HepG2 (cell line): ENCODE measurements at regions not wholly inside any gene's neighbourhood (a gene's known extent, or its start where the extent isn't known, plus 50 kb on each side); places are given as distances from the start of the nearest gene placed in this dataset.

Experiments used
- DNMT1 ChIP-seq: sonication (generic); formaldehyde crosslinking; IDR thresholded peaks from 2 replicates; pipeline ENCODE4 v1.5.1; 2020; ENCODE audit warnings: mild to moderate bottlenecking, missing genetic modification reagents
- MED1 ChIP-seq: sonication (generic); formaldehyde crosslinking; IDR thresholded peaks from 2 replicates; pipeline ENCODE4 v1.4.0; 2020; ENCODE audit warnings: missing genetic modification reagents
- PAWR ChIP-seq: sonication (generic); formaldehyde crosslinking; IDR thresholded peaks from 2 replicates; pipeline ENCODE4 v1.4.0; 2020; ENCODE audit warnings: missing genetic modification reagents, mild to moderate bottlenecking, borderline replicate concordance
- ZIK1 ChIP-seq: sonication (generic); formaldehyde crosslinking; IDR thresholded peaks from 2 replicates; pipeline ENCODE4 v1.5.0; 2020; ENCODE audit warnings: mild to moderate bottlenecking, low read depth, missing genetic modification reagents, borderline replicate concordance
- ZNF790 ChIP-seq: sonication (generic); formaldehyde crosslinking; IDR thresholded peaks from 2 replicates; pipeline ENCODE4 v1.8.0; 2022; ENCODE audit warnings: missing genetic modification reagents, mild to moderate bottlenecking, borderline replicate concordance
- TF ChIP-seq, protein P1 (sequence below), 2 experiments: fragments of 450-650 bp in 1 of 2; sonication (generic) in 1 of 2; formaldehyde crosslinking in 1 of 2; IDR thresholded peaks; 2 replicates each; pipeline versions ENCODE4 v1.6.1 to v1.8.0; 2016 to 2022; ENCODE audit warnings: antibody characterized with exemption in 1 of 2, mild to moderate bottlenecking in 1 of 2, missing genetic modification reagents in 1 of 2
- TF ChIP-seq, protein P2 (sequence below): IDR thresholded peaks from 2 replicates; pipeline ENCODE4 v1.6.1; 2016; ENCODE audit warnings: control low read depth
- TF ChIP-seq, protein P3 (sequence below), 2 experiments: sonication (generic) in 1 of 2; formaldehyde crosslinking in 1 of 2; IDR thresholded peaks; 2 replicates each; pipeline versions ENCODE4 v1.4.0 to v1.6.1; 2016 to 2020; ENCODE audit warnings: borderline replicate concordance in 1 of 2, low read depth in 1 of 2, mild to moderate bottlenecking in 1 of 2, missing genetic modification reagents in 1 of 2
- TF ChIP-seq, protein P4 (sequence below): sonication (generic); formaldehyde crosslinking; IDR thresholded peaks from 2 replicates; pipeline ENCODE4 v1.4.0; 2020; ENCODE audit warnings: missing genetic modification reagents

DNA sequence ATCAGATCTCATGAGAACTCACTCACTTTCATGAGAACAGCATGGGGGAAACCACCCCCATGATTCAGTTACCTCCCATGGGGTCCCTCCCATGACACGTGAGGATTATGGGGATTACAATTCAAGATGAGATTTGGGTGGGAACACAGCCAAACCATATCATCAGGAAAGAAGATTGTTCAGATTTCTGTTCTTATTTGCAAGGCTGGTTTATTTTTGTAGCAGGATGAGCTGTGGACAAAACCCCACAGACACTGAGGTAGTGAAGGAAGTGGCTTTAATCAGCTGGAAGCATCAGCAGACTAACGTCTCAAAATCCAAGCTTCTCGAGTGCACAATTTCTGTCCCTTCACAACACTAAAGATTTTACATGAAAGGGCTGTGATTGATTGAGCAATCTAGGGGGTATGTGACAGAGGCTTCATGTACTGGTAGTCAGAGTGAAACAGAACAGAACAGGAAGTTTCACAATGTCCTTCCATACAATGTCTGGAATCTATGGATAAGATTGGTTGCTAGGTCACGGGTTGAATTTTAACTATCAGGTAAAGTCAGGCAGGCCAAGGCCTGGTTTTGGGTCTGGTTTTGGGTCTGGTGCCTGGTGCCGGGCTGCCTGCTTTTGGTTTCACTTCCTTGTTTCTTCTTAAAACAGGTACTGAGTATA is 91.3 kb upstream of the ZNF366 start (continued):
- TF ChIP-seq PAWR (CRISPR knock-in tag) (no peak), DNMT1 (CRISPR knock-in tag) (no peak), MED1 (CRISPR knock-in tag) (no peak), ZIK1 (CRISPR knock-in tag) (no peak), ZNF790 (no peak)
- TF ChIP-seq, protein P1, sequence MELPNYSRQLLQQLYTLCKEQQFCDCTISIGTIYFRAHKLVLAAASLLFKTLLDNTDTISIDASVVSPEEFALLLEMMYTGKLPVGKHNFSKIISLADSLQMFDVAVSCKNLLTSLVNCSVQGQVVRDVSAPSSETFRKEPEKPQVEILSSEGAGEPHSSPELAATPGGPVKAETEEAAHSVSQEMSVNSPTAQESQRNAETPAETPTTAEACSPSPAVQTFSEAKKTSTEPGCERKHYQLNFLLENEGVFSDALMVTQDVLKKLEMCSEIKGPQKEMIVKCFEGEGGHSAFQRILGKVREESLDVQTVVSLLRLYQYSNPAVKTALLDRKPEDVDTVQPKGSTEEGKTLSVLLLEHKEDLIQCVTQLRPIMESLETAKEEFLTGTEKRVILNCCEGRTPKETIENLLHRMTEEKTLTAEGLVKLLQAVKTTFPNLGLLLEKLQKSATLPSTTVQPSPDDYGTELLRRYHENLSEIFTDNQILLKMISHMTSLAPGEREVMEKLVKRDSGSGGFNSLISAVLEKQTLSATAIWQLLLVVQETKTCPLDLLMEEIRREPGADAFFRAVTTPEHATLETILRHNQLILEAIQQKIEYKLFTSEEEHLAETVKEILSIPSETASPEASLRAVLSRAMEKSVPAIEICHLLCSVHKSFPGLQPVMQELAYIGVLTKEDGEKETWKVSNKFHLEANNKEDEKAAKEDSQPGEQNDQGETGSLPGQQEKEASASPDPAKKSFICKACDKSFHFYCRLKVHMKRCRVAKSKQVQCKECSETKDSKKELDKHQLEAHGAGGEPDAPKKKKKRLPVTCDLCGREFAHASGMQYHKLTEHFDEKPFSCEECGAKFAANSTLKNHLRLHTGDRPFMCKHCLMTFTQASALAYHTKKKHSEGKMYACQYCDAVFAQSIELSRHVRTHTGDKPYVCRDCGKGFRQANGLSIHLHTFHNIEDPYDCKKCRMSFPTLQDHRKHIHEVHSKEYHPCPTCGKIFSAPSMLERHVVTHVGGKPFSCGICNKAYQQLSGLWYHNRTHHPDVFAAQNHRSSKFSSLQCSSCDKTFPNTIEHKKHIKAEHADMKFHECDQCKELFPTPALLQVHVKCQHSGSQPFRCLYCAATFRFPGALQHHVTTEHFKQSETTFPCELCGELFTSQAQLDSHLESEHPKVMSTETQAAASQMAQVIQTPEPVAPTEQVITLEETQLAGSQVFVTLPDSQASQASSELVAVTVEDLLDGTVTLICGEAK (IDR thresholded peaks at IDR 0.05) = no peak
- TF ChIP-seq, protein P1 (CRISPR knock-in tag; IDR thresholded peaks at IDR 0.05) = no peak
- TF ChIP-seq, protein P2, sequence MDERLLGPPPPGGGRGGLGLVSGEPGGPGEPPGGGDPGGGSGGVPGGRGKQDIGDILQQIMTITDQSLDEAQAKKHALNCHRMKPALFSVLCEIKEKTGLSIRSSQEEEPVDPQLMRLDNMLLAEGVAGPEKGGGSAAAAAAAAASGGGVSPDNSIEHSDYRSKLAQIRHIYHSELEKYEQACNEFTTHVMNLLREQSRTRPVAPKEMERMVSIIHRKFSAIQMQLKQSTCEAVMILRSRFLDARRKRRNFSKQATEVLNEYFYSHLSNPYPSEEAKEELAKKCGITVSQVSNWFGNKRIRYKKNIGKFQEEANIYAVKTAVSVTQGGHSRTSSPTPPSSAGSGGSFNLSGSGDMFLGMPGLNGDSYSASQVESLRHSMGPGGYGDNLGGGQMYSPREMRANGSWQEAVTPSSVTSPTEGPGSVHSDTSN (CRISPR knock-in tag) = no peak
- TF ChIP-seq, protein P3, sequence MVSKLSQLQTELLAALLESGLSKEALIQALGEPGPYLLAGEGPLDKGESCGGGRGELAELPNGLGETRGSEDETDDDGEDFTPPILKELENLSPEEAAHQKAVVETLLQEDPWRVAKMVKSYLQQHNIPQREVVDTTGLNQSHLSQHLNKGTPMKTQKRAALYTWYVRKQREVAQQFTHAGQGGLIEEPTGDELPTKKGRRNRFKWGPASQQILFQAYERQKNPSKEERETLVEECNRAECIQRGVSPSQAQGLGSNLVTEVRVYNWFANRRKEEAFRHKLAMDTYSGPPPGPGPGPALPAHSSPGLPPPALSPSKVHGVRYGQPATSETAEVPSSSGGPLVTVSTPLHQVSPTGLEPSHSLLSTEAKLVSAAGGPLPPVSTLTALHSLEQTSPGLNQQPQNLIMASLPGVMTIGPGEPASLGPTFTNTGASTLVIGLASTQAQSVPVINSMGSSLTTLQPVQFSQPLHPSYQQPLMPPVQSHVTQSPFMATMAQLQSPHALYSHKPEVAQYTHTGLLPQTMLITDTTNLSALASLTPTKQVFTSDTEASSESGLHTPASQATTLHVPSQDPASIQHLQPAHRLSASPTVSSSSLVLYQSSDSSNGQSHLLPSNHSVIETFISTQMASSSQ (IDR thresholded peaks at IDR 0.05; ENCODE audit: low read depth) = 0 out of 2 replicates have a peak, but pooled peaks have one; percentile 28
- TF ChIP-seq, protein P3 (CRISPR knock-in tag; IDR thresholded peaks at IDR 0.05; ENCODE audit: borderline replicate concordance) = peak; percentile 27; the same call in 1 of the 2 replicates
- TF ChIP-seq, protein P4, sequence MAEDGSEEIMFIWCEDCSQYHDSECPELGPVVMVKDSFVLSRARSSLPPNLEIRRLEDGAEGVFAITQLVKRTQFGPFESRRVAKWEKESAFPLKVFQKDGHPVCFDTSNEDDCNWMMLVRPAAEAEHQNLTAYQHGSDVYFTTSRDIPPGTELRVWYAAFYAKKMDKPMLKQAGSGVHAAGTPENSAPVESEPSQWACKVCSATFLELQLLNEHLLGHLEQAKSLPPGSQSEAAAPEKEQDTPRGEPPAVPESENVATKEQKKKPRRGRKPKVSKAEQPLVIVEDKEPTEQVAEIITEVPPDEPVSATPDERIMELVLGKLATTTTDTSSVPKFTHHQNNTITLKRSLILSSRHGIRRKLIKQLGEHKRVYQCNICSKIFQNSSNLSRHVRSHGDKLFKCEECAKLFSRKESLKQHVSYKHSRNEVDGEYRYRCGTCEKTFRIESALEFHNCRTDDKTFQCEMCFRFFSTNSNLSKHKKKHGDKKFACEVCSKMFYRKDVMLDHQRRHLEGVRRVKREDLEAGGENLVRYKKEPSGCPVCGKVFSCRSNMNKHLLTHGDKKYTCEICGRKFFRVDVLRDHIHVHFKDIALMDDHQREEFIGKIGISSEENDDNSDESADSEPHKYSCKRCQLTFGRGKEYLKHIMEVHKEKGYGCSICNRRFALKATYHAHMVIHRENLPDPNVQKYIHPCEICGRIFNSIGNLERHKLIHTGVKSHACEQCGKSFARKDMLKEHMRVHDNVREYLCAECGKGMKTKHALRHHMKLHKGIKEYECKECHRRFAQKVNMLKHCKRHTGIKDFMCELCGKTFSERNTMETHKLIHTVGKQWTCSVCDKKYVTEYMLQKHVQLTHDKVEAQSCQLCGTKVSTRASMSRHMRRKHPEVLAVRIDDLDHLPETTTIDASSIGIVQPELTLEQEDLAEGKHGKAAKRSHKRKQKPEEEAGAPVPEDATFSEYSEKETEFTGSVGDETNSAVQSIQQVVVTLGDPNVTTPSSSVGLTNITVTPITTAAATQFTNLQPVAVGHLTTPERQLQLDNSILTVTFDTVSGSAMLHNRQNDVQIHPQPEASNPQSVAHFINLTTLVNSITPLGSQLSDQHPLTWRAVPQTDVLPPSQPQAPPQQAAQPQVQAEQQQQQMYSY (CRISPR knock-in tag) = no peak
